Fibroblast of peridontal ligament (primary cell): ENCODE measurements at regions not wholly inside any gene's neighbourhood (a gene's known extent, or its start where the extent isn't known, plus 50 kb on each side); places are given as distances from the start of the nearest gene placed in this dataset.

Source experiments
- DNase-seq: peaks from one replicate; pipeline ENCODE4 v3.0.0-alpha.2; 2010; ENCODE audit errors: extremely low read depth

- DNase-seq = no peak
Observed at GRCh38 chr1:61028136-61028535, 54.2 kb upstream of the NFIA start.

DNA sequence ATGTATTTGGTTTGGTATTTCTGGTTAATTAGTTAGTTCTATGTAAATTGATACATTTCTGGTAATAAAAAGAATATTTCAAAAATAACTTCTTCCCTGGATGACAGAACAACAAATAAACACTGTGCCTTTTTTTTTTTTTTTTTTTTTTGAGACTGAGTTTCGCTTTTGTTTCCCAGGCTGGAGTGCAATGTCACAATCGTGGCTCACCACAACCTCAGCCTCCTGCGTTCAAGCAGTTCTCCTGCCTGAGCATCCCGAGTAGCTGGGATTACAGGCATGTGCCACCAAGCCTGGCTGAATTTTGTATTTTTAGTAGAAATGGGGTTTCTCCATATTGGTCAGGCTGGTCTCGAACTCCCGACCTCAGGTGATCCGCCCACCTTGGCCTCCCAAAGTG is 64.3 kb upstream of the NFIA start:
- DNase-seq = peak; percentile 20

GRCh38 chr1:61017651-61018050 is 64.7 kb upstream of the NFIA start:
- DNase-seq = no peak

DNA sequence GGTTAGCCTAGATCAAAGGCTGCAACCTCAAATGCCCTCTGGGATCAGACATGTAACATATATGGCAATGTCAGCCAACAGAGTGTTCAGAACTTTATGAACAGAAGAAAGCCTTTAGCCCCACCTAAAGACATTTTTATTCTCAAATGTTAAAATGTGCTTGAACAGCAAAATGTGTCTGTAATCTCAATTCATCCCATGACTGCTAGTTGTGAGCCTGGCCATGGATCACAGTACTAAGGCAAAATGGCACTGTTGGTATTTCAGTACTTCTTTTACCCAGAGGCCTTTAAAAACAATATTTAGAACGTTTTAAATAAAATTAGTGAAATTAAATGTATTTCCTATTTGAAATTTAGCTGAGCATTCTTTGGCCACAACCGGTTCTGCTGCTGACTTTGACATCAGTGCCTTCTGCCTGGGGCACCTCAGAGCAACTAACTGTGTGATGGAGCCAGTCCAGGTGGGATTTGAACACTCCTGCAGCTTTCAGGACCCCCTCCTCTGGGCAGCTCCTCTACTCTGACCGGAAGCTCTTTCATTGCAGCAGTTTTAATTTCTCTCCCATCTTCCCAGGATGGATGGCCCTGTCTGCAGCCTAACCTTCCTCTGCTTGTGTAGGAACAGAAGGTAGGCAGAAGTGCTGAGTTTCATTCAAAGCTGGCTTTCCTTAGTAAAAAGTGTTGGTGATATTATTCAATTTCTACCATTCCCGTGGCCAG is 68.3 kb upstream of the NFIA start:
- DNase-seq = no peak

- no peak for DNase-seq
Observed at GRCh38 chr1:61013189-61013945, 69.0 kb upstream of the NFIA start.

- DNase-seq = no peak
Observed at GRCh38 chr1:61012341-61012761, 70.0 kb upstream of the NFIA start.

GRCh38 chr1:61011561-61012263 is 70.6 kb upstream of the NFIA start:
- DNase-seq = no peak

GRCh38 chr1:61007534-61008364 is 74.6 kb upstream of the NFIA start:
- no peak for DNase-seq

GRCh38 chr1:61005614-61006580 is 76.5 kb upstream of the NFIA start:
- no peak for DNase-seq

- DNase-seq = no peak
Observed at GRCh38 chr1:61004262-61005003, 77.9 kb upstream of the NFIA start.

GRCh38 chr1:61000327-61000726 is 82.0 kb upstream of the NFIA start:
- DNase-seq = no peak

DNA sequence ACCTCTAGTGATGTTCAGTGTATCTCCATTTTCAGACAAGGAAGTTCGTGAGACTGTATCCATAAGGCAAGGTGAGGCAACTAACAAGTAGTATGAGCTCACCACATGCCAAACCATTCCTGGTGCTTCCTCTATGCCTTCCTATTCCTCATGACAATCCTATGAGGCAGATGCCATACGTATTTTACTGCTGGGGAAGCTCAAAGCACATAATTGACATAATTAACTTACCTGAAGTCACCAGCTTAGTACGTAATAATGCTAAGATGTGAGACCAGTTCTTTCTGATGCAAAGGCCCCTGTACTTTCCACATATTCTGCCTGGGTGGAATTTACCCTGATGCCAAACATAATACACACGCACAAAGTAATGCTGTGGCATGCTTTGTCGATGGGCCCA is 83.6 kb upstream of the NFIA start:
- DNase-seq = no peak

- DNase-seq = no peak
Observed at GRCh38 chr1:60994828-60995492, 87.4 kb upstream of the NFIA start.

DNA sequence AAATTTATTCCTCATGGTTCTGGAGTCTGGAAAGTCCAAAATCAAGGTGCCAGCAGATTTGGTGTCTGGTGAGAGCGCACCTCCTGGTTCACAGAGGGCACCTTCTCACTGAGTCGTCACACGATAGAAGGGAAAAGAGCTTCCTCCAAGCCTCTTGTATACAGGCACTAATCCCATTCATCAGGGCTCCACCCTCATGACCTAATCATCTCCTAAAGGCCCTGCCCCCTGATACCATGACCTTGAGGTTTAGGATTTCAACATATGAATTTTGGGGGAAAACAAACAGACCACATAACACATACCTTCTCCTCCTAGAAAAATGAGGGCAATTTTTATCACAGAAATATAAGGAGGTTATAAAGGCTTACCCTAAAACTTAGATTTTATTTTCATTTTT is 88.0 kb upstream of the NFIA start:
- DNase-seq = no peak

DNA sequence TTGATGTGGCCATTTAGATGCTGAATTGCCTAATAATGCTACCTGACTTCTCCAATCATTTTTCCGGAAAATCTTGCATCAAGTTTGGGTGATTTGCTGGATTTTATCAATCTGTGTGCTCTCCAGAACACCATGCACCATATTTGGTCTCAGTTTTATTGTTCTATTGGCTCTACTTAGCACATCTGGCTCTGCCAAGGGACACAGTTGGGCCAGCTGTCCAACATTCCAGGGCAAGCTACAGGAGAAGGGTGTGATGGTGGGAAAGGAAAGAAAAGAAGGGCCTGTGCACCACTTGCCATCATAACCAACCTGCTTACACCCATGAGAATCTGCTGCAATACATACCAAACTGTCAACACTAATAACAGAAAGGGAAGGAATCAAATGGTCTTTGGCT is 90.2 kb upstream of the NFIA start:
- DNase-seq = no peak

GRCh38 chr1:60990714-60991090 is 91.7 kb upstream of the NFIA start:
- DNase-seq = no peak

- peak; percentile 96 for DNase-seq
Observed at GRCh38 chr1:60989749-60990713, 92.3 kb upstream of the NFIA start.

GRCh38 chr1:60988891-60989290 is 93.5 kb upstream of the NFIA start:
- no peak for DNase-seq
